Activated T-cell treated with anti-CD3 and anti-CD28 coated beads for 24 hours (primary cell): ENCODE measurements at regions not wholly inside any gene's neighbourhood (a gene's known extent, or its start where the extent isn't known, plus 50 kb on each side); places are given as distances from the start of the nearest gene placed in this dataset.
"Not testable (repeated sequence)": the region's sequence is repeated elsewhere in the genome, so short reads cannot be mapped to it uniquely, and the experiment has no call there.

Experiments
- DNase-seq: peaks from one replicate; pipeline ENCODE4 v3.0.0-alpha.2; 2020; ENCODE audit warnings: low read depth

DNA sequence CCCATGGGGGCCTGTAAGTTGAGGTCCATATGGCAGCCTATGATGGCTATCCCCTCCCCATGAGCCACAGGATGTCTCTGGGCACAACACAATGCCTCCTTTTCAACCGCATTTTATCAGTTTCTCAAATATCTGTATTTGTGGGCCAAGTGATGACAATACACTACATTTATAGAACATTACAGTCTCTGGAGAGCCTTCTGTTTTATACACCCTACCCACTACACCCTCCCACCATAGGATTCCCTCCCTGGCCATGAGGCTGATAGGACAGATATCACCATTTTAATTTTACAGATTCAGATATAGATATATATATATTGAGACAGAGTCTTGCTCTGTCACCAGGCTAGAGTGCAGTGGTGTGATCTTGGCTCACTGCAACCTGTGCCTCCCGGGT, 236.8 kb downstream of the ENC1 start:
- DNase-seq: no peak

DNA sequence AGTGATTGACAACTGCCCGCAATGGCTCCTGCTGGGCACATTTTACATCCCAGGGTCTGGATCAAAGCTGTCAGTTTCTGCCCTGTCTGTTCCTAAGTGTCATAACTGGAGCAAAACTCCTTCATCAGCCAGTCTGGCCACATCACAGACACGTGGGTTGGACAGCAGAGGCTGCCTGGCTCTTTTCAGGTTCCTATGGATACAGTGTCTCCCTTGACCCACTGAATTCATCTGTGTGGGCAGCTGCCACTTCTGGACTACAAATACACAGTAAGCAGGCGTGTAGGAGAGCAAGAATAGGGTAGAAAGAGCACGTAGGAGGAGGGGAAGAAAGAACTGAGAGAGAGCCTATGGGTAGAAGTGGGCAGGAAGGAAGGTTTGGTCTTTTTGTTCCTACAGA, 238.0 kb downstream of the ENC1 start:
- no peak for DNase-seq

DNA sequence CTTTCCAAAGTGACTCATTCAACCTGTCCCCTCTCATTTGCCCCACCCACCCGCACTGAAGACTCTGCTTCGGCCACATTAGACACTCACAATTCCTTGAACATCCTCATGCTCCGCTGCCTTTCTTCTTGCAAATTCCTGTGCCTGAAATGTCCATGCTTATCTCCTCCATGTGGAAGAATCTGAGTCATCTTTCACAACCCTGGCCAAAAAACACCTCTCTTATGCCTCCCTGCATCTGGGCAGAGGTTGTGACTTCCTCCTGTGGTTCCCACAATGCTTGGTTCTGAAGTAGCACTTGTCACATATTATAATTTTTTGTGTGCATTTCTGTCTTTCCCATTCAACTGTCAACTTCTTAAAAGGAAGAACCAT, 238.6 kb downstream of the ENC1 start:
- DNase-seq: no peak

DNA sequence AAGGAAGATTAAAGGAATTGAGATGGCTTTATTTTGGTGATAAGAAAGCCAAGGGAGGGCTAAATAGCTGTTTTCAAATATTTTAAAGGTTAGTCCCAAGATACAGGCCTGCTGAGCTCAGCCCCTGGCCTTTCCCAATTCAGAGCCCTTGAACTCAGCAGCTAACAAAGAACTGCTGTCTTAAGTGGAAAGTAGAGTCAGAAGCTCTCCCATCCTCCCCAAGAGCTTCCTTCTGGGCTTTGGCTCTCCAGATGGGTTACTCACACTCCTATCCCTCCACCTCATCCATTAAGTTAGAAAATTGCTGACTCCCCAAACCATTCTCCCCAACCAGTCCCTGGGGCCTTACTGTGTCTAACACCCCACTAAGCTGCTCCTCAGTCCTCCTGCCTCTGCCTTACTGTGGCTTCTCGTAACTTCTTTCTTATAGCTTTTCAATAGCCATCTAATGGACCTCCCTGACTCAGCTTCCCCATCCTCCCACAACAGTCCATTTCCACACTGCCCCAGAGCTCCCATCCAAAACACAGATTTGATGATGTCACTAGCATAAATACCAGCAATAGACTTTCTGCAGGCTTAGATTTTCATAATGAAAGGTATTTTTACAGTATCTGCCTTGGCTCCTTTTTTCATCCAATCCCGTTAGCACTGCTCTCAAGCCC, 239.1 kb downstream of the ENC1 start:
- DNase-seq: no peak

DNA sequence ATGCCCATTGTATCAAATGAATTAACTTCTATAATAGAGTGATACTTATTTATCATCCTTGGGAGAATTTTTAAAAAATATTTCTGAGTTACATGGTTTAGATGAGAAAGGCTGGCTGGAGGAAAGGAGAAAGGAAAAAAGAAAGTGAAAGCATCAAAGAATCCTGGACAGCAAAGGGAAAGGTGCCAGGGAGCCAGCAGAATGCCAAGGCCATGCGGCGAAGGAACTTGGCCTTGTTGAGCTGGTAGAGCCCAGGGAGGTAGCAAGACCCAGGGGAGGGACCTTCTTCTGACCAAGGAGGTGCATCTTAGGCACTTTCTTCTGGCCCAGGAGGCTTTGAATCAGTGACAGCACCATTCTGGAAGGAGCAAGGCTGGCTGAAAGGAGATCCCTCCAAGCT, 240.5 kb downstream of the ENC1 start:
- DNase-seq: no peak

DNA sequence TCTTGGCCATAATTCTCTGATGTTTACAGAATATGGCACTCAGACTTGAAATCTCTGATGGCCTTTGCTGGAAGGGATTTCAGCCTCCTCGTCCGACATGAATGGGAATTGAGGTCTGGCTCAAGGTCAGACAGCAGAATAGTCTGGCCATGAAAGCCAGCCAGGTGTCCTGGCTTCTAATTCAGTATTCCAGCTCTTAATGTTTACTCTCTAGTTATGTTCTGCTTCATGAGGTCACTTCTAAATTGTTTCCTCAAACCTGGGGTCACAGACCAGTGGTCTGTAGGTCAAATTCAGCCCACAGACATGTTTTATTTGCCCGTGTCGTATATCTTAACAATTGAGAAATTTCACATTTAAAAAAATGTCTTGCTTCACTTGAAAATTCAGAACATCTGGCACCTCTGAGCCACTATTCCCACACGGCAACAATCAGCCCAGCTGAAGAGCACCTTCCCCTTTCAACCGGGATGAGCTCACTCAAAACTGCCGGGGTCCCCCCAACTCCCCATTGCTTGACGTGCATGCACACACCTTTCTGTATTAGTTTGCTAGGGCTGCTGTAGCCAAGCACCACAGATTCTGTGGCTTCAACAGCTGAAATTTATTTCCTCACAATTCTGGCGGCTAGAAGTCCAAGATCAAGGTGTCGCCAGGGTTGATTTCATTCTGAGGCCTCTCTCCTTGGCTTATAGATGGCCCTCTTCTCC, 243.5 kb downstream of the ENC1 start:
- DNase-seq: no peak

DNA sequence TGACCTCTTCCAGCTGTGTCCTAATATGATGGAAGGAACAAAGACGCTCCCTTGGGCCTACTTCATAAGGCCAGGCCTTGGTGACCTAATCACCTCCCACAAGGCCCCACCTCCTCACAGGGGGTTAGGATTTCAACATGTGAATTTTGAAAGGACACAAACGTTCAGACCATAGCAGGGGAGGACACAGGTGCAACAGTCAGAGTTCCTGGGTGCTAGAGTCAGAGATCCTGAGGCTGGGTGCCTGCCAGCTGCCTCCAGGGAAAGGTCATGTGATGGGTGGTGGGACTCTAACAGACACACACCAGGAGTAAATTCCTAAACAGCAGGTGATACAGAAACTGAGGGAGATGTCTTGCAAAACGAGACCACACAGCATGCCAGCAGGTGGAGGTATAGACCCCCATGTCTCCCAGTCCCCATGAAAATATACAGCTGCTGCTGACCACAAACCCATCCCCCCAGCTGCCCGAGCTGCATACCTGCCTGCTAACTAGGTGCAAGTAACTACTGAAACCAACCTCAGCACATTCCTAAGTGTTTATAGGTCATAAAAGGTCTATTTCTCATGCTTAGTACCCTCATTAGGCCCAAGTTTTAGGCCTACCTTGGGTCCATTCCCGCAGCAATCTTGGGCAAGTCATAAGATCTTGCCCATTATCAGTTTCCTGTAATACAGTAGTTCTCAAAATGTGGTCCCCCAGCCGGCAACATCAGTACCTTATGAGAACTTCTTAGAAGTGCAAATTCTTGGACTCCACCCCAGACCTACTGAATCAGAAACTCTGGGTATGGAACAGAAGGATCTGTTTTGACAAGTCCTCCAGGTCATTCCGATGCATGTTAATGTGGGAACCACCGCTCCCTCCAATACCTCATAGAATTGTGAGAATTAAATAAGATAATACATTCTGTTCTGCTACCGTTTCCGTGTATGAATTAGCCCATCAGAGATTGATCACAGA, 245.3 kb downstream of the ENC1 start:
- DNase-seq: no peak

DNA sequence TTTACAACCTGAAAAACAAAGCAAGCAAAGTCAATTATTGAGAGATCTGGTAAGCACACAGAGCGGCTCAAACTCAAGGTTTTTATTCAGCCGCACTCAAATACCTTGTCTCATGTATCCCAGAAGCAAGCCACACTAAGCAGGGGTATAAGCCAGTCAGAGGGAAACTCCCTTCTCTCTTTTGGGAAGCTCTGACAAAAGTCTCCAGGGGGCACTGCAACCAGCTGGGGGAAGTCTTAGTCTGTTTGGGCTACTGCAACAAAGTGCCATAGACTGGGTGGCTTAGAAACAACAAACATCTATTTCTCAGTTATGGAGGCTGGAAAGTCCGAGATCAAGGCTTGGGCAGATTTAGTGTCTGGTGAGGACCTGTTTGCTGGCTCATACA, 246.0 kb downstream of the ENC1 start:
- no peak for DNase-seq

DNA sequence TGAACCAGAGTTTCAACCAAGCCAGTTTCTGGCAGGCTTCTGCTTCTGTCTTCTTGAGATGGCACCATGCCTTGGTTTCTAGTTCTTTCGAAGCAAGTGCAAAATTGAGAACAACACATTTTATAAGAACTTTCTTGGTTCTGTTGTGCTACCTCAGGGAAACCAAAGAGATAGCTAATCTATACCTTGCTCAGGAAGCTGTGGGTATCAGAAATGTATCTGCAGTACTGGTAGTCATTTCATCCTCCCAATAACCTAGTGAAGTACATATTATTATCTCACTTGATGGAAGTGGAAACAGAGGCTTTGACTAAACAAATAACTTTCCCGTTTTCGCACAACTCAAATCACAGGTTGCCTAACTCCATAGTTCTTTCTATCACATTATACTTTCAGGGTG, 246.6 kb downstream of the ENC1 start:
- DNase-seq: no peak

DNA sequence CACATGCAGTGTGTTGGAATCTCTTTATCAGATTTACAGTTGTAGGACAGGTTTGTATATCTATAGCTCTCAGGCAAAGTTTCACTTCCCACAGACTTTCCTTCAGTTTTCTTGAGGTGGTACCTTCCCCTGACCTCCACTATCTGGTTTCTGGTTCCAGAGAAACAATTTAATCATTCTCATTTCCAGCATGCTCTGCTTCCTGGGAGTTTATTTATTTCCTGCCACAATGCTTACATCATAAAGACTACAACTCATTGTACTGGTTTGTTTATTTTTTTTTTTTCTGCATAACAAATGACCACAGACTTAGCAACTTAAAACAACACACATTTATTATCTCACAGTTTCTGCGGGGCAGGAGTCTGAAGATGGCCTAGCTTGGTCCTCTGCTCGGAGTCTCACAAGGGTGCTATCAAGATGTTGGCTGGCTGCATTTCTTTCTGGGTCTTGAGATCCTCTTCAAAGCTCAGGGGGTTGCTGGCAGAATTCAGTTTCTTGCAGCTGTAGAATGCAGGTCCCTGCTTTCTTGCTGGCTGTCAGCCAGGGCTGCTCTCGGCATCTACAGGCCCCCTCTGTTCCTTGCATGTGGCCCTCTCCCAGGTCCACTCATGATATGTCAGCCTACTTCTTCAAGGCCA, 247.7 kb downstream of the ENC1 start:
- DNase-seq: no peak

DNA sequence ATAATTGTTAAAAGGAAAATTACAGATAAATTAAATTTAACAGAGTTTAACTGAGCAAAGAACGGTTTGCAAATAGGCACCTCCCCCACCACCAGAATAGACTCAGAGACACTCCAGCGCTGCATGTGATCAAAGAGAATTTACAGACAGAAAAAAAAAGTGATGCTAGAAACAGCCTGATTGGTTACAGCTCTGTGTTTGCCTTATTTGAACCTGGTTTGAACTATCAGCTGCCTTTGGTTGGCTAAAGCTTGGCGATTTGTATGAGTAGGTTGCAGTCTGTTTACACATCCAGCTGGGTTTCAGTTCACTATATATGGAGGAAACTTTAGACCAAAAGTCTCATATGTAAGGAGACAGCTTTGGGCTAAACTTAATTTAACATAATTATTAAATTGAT, 249.1 kb downstream of the ENC1 start:
- no peak for DNase-seq

DNA sequence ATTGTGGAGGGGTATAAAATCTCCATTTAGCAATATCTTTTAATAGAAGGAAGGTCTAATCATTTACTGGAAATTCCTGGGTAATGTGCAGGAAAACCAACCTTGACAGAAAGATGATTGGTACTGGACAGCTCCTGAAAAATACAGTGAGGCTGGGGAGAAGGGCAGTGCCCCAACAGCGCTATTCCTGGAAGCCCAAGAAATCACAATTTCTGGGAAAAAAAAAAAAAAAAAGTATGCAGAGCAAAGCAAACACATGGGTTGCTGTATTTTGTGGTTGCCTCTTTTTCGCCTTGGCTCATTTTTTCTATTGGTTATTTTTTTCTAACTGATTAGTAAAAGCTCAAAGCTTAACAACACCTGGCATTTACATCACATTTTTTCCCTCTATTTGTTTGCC, 249.7 kb downstream of the ENC1 start:
- DNase-seq: no peak

DNA sequence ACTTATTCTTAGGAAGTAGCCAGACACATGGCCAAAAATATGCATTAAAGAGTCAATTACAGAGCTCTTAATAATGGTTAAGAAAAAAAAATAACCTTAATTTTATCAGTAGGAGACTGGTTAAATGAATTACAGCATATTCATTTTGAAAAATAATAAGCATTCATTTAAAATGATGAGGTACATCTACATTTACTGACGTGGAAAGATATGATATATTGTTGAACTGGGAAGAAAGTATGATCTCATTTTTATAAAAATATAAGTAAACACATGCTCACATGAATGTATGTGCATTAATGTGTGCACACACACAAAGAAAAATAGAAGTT, 250.3 kb downstream of the ENC1 start:
- no peak for DNase-seq

DNA sequence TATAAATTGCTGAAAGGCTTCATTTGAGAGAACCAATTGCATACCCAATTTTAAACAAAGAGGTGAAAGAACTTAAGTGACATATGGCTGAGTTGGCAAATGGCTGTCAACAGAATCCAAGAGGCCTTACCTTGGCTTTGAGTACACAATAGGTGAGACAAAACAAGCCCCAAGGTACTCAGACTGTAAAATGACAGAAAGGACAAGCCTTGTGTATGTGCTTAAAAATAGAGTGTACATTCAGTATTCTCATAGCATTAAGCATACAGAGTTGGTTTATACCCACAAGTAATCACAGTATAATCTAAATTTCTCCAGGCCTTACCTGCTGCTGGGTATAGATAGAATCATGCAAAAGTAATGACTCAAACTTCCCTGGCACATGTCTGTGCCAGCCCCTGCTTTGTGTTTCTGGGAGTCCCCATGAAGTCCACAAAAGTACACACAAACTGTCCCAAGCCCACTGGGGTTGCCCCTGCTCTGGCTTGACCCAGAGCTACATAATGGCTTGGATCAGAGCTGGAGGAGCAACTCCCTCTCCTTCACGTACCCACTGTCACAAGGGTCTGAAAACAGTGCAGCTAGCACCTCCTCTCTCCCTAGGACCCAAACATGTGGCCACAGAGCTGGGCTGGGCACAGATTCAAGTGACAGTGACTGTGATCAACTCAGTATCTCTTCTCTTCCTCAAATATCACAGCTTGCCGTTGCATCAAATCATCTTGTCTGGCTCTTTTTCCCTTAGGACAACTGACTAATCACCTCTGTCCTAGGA, 250.8 kb downstream of the ENC1 start:
- DNase-seq: no peak

DNA sequence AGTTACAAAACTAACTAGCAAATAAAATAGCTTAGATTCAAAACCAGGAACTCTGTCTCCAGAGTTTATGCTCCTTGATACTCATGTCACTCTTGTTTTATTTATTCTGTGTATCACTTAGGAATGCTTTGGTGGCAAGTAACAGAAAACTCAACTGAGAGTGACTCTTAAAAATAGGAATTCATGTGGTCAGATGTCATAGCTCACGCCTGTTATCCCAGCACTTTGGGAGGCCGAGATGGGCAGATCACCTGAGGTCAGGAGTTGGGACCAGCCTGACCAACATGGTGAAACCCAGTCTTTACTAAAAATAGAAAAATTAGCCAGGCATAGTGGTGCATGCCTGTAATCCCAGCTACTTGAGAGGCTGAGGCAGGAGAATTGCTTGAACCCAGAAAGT, 252.1 kb downstream of the ENC1 start:
- not testable (repeated sequence) for DNase-seq

DNA sequence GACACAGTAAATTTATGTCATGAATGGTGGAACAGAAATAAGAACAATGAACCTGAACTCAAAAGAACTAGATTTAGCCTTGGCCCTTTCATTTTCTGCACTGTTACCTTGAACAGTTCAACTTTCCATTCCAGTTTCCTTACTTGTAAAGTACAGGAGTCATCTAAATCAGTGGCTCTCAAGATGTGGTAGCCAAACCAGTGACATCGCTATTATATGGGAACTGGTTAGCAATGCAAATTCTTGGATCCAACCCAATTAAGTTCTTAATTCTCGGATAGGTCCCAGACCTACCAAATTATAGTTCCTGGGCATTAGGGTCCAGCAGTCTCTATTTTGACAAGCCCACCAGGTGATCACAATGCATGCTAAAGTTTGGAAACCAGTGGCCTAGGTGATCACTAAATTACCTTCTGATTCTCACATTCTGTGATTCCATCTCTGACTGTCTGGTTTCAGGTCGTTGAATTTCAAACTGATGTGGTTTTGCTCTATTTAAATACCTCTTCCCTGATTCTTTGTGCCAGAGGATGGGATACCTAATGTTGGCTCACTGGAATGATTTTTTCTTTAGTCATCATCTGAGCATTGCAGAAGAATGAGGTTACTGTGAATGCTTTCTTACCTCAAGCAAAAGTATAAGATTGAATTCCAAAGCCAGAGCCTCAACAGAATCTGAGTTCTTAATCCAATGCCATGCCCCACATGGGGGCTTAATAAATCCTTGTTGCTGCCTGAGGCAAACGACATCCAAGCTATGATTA, 253.8 kb downstream of the ENC1 start:
- DNase-seq: no peak

DNA sequence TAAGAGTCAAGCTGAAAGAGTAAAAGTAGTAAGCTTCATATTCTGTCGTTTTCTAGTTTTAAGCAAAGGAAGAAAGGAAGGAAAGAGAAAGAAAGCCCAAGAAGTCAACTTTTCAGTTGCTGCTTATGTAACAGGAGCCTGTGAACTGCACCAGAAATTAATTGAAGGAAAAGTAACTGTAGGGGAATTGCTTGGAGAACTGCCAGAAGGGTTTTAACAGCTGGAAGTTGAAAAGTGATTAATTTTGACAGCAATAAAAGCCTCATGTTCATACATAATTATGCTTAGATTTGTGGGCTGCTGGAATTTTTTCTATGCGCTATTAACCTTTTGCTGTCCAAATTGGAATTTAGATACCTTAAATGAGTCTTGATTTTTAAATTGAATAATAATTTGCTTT, 255.7 kb downstream of the ENC1 start:
- no peak for DNase-seq

DNA sequence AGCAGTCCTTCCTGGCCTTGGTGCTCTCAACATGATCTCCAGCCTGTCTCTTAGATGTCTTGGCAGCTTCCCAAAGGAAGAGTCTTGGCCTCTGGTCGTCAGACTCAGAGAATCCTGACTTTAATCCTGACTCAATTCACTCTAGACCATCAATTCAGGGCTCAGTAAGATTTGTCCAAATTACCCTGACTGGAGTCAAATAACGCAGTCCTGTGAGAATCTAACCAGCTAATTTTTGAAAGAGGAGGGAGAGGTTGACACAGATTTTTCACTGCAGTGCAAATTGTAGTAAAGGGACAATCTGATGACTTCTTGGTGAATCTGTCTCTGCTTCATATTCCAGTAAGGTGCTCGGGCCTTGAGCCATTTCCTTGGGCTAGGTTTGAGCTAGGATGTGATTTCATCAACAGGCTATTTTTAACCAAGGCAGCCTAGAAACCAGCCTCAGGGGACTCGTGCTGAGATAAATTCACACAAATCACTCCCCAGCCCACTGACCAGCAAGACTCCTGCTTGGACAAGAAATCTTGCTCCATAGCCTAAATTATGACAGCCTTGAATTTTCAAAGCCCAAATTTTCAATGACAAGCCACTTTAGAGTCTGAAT, 257.4 kb downstream of the ENC1 start:
- DNase-seq: no peak

DNA sequence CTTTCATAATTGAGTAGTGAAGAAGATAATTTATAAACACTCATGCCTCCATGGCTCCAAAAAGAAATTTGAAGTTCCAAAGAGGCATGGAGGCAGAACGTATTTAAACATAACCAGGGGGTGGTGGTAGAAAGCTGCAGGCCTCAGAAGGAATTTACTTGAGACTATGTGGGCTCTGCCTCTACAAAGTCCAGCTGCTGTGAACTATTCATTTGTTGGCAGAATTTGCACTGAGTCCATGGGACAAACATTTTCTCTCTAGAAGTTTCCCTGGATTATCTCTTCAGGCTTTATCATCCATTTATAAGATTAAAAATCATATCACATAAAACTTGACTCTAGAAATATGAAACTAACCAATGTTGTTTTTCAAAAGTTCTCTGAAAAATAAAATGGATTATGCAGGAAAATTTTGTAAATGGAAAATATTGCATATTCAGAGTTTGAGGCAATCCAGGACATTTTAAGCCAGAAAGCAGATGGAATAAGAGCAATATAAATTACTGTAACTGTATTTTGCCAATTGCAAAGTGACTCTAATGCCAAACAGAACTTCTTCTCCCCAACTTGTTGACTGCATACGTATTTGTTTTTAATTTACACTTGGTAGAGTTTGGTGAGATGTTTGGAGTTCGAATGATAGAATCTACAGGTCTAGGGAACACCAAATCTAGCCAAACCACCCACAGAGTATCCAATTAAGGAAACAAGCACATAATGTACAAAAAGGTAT, 258.2 kb downstream of the ENC1 start:
- DNase-seq: no peak

DNA sequence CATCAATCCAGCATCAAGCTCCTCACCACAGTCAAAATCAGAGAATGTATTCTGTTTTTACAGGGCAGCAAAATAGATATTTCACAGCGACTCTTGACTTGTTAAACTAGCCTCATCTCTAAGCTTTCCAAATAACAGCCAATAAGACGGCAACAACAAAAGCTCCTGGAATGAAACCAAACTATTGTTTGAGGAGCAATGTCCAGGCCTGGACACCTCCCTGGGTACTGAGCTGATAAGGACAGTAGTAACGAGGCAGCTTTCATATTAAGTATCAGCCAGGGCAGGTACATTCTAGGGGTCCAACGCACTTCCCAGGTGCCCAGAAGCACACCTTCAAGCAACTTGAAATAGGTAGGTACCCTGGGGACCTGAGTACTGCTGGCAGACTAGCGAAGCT, 260.3 kb downstream of the ENC1 start:
- DNase-seq: no peak
